Activated naive CD8-positive, alpha-beta T cell treated with anti-CD3 and anti-CD28 coated beads, Interleukin-2, amount 10 ng/mL, durations not matched to agents 7 days and 5 days (primary cell): ENCODE measurements at regions not wholly inside any gene's neighbourhood (a gene's known extent, or its start where the extent isn't known, plus 50 kb on each side); places are given as distances from the start of the nearest gene placed in this dataset.
"Not testable (repeated sequence)": the region's sequence is repeated elsewhere in the genome, so short reads cannot be mapped to it uniquely, and the experiment has no call there.

Experiments
- ATAC-seq: fragments of 150-1000 bp; cut with Tn5 transposase; one replicate; pipeline ENCODE4 v1.10.0; 2021; ENCODE audit warnings: low read depth, moderate library complexity
- POLR2A ChIA-PET: fragments of 350-600 bp; sonication (Branson Sonifier 250); formaldehyde crosslinking; loops from one replicate; lab custom pipeline; 2021; ENCODE audit warnings: antibody characterized with exemption; lab: Charles Lee
- DNase-seq: peaks from one replicate; pipeline ENCODE4 v3.0.0; 2021
- H3K27ac Mint-ChIP-seq: one replicate; pipeline ENCODE4 v1.8.0; 2022; ENCODE audit warnings: mild to moderate bottlenecking, mixed read lengths
- H3K27me3 Mint-ChIP-seq: one replicate; pipeline ENCODE4 v1.8.0; 2022; ENCODE audit warnings: mild to moderate bottlenecking, moderate library complexity, mixed read lengths
- H3K36me3 Mint-ChIP-seq: one replicate; pipeline ENCODE4 v1.8.0; 2021; ENCODE audit warnings: mild to moderate bottlenecking, mixed read lengths
- H3K4me1 Mint-ChIP-seq: one replicate; pipeline ENCODE4 v1.8.0; 2021; ENCODE audit warnings: mixed read lengths
- H3K4me3 Mint-ChIP-seq: one replicate; pipeline ENCODE4 v1.8.0; 2022; ENCODE audit warnings: mild to moderate bottlenecking, moderate library complexity, mixed read lengths
- H3K9me3 Mint-ChIP-seq: one replicate; pipeline ENCODE4 v1.8.0; 2021; ENCODE audit warnings: mixed read lengths

- no peak overlapping the region for H3K27ac Mint-ChIP-seq
- DNase-seq (no peak), ATAC-seq (no peak)
- no peaks in the 10 kb centered on the region for H3K36me3 Mint-ChIP-seq
- no peaks in the 10 kb centered on the region for H3K4me1 Mint-ChIP-seq
- H3K27me3 Mint-ChIP-seq, result peaks cover 2% of the 10 kb centered on the region
- H3K9me3 Mint-ChIP-seq, result peaks cover 1% of the 10 kb centered on the region
- POLR2A ChIA-PET, result no interaction called here
- H3K4me3 Mint-ChIP-seq, result no peak overlapping the region
Observed at GRCh38 chr6:16894301-16894700, 133.0 kb upstream of the ATXN1 start.

DNA sequence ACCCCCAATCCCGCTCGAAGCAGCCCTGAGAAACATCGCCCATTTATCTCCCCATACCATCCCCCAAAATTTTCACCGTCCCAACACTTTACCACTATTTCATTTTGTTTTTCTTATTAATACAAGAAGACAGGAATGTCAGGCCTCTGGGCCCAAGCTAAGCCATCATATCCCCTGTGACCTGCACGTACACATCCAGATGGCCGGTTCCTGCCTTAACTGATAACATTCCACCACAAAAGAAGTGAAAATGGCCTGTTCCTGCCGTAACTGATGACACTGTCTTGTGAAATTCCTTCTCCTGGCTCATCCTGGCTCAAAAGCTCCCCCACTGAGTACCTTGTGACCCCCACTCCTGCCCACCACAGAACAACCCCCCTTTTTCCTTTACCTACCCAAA, 129.8 kb upstream of the ATXN1 start:
- H3K27ac Mint-ChIP-seq, H3K4me1 Mint-ChIP-seq, ATAC-seq, H3K4me3 Mint-ChIP-seq, H3K27me3 Mint-ChIP-seq, POLR2A ChIA-PET, DNase-seq, H3K36me3 Mint-ChIP-seq, H3K9me3 Mint-ChIP-seq: not testable (repeated sequence)

DNA sequence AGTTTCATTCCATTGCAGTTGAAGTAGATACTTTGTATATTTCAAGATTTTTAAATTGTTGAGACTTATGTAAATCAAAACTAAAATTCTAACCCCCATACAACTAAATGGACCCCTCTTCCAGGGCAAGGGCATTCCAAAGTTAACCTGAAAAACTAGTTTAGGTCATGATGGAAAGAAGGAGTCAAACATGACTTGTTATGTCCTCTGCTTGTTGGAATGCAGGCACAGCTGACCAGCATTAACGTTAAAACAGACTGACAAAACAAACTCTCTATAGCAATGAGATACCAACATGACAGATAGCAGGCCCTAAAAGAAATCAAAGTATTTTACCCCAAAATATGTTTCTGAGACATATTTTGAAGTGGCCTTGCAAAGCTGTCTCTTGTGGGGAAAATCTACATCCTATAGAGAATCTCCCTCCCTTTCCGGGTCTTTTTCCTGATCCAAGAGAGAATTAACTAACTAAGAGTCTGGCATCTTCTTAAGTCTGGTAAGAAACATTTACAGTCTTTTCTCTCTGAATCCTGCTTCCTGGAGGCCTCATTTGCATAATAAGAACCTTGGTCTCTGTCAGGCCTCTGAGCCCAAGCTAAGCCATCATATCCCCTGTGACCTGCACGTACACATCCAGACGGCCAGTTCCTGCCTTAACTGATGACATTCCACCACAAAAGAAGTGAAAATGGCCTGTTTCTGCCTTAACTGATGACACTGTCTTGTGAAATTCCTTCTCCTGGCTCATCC, 124.3 kb upstream of the ATXN1 start:
- DNase-seq (no peak), ATAC-seq (no peak)
- Mint-ChIP-seq H3K27ac (no peak overlapping the region), H3K9me3 (peaks cover 4% of the 10 kb centered on the region), H3K27me3 (peaks cover 23% of the 10 kb centered on the region), H3K4me1 (no peaks in the 10 kb centered on the region), H3K4me3 (no peak overlapping the region), H3K36me3 (no peaks in the 10 kb centered on the region)
- POLR2A ChIA-PET, result no interaction called here

GRCh38 chr6:16884526-16884925, 123.3 kb upstream of the ATXN1 start:
- no peaks in the 10 kb centered on the region for H3K4me1 Mint-ChIP-seq
- POLR2A ChIA-PET, result no interaction called here
- no peak overlapping the region for H3K27ac Mint-ChIP-seq
- no peak for ATAC-seq
- H3K9me3 Mint-ChIP-seq, result peaks cover 7% of the 10 kb centered on the region
- no peaks in the 10 kb centered on the region for H3K36me3 Mint-ChIP-seq
- DNase-seq, result no peak
- no peak overlapping the region for H3K4me3 Mint-ChIP-seq
- peaks cover 27% of the 10 kb centered on the region for H3K27me3 Mint-ChIP-seq

DNA sequence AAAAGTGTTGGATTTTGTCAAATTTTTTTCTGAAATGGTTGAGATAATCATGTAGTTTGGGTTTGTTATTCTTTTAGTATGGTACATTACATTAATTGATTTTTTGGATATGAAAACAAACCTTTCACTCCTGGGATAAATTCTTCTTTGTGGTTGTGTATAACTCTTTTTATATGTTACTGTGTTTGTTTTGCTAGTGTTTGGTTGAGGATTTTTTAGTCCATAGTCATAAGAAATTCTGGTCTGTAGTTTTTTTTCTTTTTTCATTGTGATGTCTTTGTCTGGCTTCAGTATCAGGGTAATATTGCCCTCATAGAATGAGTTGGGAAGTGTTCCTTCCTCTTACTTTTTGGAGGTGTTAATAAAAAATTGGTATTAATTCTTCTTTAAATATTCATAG, 122.2 kb upstream of the ATXN1 start:
- no peaks in the 10 kb centered on the region for H3K36me3 Mint-ChIP-seq
- H3K4me3 Mint-ChIP-seq, result no peak overlapping the region
- no peak for DNase-seq
- no peaks in the 10 kb centered on the region for H3K4me1 Mint-ChIP-seq
- H3K9me3 Mint-ChIP-seq, result peaks cover 7% of the 10 kb centered on the region
- POLR2A ChIA-PET, result no interaction called here
- H3K27me3 Mint-ChIP-seq, result peaks cover 27% of the 10 kb centered on the region
- no peak for ATAC-seq
- H3K27ac Mint-ChIP-seq, result no peak overlapping the region

DNA sequence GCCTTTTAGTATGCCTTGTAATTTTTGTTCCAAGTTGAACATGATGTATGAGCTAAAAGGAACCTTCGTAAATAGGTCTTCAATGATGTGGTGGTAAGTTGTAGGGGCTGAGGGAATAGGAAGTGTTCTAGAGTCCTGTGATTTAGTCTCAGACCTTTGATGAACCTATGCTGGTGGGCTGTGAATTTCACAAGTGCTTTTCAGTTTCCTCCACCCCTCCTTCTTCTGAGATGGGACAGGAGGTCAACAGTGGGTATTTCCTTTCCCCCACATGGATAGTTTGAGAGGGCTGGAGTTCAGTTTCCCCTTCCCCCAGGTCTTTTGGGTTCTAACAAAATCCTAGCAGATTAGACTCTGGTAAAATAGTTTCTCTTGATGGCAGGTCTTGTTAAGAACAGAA, 121.0 kb upstream of the ATXN1 start:
- no peaks in the 10 kb centered on the region for H3K36me3 Mint-ChIP-seq

GRCh38 chr6:16876852-16877251, 115.6 kb upstream of the ATXN1 start:
- H3K4me3 Mint-ChIP-seq, ATAC-seq, H3K36me3 Mint-ChIP-seq, DNase-seq, H3K4me1 Mint-ChIP-seq, POLR2A ChIA-PET, H3K27ac Mint-ChIP-seq: not testable (repeated sequence)
- H3K9me3 Mint-ChIP-seq, result peaks cover 11% of the 10 kb centered on the region
- H3K27me3 Mint-ChIP-seq, result peaks cover 32% of the 10 kb centered on the region

More for the DNA sequence above, 121.0 kb upstream of the ATXN1 start:
- Mint-ChIP-seq H3K4me1 (no peaks in the 10 kb centered on the region), H3K9me3 (peaks cover 11% of the 10 kb centered on the region), H3K4me3 (no peak overlapping the region), H3K27me3 (peaks cover 27% of the 10 kb centered on the region), H3K27ac (no peak overlapping the region)
- POLR2A ChIA-PET, result no interaction called here
- DNase-seq (no peak), ATAC-seq (no peak)

GRCh38 chr6:16876201-16876600, 114.9 kb upstream of the ATXN1 start:
- peaks cover 33% of the 10 kb centered on the region for H3K27me3 Mint-ChIP-seq
- H3K9me3 Mint-ChIP-seq, result peaks cover 11% of the 10 kb centered on the region
- no peak overlapping the region for H3K4me3 Mint-ChIP-seq
- no peaks in the 10 kb centered on the region for H3K4me1 Mint-ChIP-seq
- H3K36me3 Mint-ChIP-seq, result no peaks in the 10 kb centered on the region
- ATAC-seq, result no peak
- POLR2A ChIA-PET, result no interaction called here
- no peak for DNase-seq
- H3K27ac Mint-ChIP-seq, result no peak overlapping the region

DNA sequence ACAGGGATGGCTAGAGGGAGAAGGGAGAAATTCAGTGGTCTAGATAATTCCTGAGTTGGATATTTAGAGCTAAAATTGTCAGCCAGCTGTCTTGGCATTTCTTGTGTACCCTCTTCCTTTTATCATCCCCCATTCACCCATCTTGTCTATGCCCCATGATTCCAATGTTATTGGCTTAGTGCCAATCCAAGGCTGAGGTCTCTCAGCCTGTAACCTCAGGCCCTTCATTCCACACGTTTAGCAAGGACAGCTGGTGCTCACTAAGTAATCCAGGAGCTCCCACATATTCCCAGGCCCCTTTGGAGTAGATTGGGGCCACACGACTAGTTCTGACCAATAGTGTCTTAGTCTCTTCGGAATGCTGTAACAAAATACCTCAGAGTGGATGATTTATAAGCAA, 112.4 kb upstream of the ATXN1 start:
- DNase-seq, result no peak

DNA sequence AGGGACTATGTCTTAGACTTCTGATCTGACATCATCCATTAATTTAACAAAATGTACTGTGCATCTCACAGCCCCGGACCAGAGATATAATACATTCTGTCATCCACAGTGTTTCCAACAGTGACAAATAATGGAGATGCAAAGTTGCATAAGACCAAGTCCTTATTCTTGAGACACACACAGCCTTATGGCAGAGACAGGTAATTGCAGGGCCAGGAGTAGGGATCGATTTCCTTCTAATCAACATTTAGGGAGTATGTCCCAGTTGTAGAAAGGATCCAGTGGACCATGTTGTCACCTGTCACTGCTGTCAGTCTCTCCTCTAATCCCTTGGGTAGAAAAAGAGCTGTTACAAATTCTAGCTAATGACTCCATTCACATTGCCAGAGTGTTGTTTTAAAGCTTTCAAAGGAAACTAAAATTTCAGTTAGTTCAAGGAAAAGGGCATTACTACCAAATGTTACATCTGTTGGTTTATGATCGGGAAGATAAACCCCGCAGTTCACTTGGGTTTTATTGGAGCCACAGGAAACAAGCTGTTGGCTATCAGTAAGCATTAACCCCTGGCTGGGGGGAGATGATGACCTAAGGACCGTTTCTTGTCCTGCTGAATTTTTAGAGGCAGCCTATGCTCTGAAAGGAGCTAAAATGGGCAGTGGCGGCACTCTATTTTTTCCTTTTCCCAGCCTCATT, 111.4 kb upstream of the ATXN1 start:
- POLR2A ChIA-PET, result no interaction called here
- Mint-ChIP-seq H3K27me3 (peaks cover 40% of the 10 kb centered on the region), H3K4me3 (no peak overlapping the region), H3K27ac (no peak overlapping the region), H3K36me3 (no peaks in the 10 kb centered on the region), H3K4me1 (no peaks in the 10 kb centered on the region), H3K9me3 (peaks cover 5% of the 10 kb centered on the region)
- no peak for ATAC-seq
- DNase-seq, result no peak

More for the DNA sequence above, 112.4 kb upstream of the ATXN1 start:
- no peak overlapping the region for H3K4me3 Mint-ChIP-seq
- POLR2A ChIA-PET, result no interaction called here
- H3K27ac Mint-ChIP-seq, result peak overlapping the region; percentile 17
- peaks cover 9% of the 10 kb centered on the region for H3K9me3 Mint-ChIP-seq
- H3K4me1 Mint-ChIP-seq, result no peaks in the 10 kb centered on the region
- no peaks in the 10 kb centered on the region for H3K36me3 Mint-ChIP-seq
- H3K27me3 Mint-ChIP-seq, result peaks cover 40% of the 10 kb centered on the region
- no peak for ATAC-seq

DNA sequence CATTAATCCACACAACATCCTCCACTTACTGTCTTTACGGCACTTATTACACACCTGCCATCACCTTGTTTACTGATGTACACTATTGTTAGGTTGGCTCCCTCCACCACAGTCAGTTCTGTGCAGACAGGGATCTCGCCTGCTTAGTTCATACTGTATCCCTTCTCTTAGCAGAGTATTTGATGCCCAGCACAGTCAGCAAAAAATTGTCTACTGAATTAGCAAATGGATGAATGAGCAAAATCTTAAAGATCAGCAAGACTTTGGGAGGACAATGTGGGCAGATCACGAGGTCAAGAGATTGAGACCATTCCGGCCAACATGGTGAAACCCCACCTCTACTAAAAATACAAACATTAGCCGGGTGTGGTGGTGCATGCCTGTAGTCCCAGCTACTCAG, 109.8 kb upstream of the ATXN1 start:
- Mint-ChIP-seq H3K9me3 (no peaks in the 10 kb centered on the region), H3K4me3 (no peak overlapping the region), H3K27ac (no peak overlapping the region), H3K27me3 (peaks cover 39% of the 10 kb centered on the region), H3K36me3 (no peaks in the 10 kb centered on the region), H3K4me1 (no peaks in the 10 kb centered on the region)
- POLR2A ChIA-PET, result no interaction called here
- DNase-seq (no peak), ATAC-seq (no peak)

DNA sequence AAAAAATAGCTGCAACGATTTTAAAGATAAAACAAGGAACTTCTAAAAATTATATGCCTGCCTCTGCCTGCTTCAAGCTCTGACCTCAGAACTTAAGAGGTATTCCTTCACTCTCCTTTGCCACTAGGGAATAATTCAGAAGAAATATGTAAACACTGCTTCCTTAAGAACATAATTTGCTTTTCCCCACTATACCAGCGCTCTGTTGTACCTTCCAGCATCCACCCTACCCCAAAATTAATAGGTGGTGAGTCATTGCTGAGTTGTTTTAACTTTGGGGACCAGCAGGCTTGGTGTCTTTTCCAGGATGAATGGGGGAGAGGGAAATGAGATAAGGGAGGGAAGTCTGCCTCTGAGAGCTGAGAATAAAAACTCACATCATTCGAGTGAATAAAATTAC, 107.7 kb upstream of the ATXN1 start:
- peaks cover 33% of the 10 kb centered on the region for H3K27me3 Mint-ChIP-seq

GRCh38 chr6:16857969-16858592, 96.8 kb upstream of the ATXN1 start:
- ATAC-seq (no peak), DNase-seq (no peak)
- H3K36me3 Mint-ChIP-seq, result peaks cover 1% of the 10 kb centered on the region
- peaks cover 11% of the 10 kb centered on the region for H3K27me3 Mint-ChIP-seq
- H3K4me3 Mint-ChIP-seq, result no peak overlapping the region
- H3K9me3 Mint-ChIP-seq, result peaks cover 7% of the 10 kb centered on the region
- no peak overlapping the region for H3K27ac Mint-ChIP-seq
- peaks cover 5% of the 10 kb centered on the region for H3K4me1 Mint-ChIP-seq
- POLR2A ChIA-PET, result interaction anchor here (0.6 kb wide), 1 partner anchor 675 kb away, joined by 3 read pairs; no protein-coding TSS in a partner anchor

More for the DNA sequence above, 107.7 kb upstream of the ATXN1 start:
- POLR2A ChIA-PET, result no interaction called here
- Mint-ChIP-seq H3K4me1 (no peaks in the 10 kb centered on the region), H3K4me3 (no peak overlapping the region), H3K36me3 (no peaks in the 10 kb centered on the region), H3K27ac (no peak overlapping the region), H3K9me3 (no peaks in the 10 kb centered on the region)
- no peak for ATAC-seq
- DNase-seq, result no peak

DNA sequence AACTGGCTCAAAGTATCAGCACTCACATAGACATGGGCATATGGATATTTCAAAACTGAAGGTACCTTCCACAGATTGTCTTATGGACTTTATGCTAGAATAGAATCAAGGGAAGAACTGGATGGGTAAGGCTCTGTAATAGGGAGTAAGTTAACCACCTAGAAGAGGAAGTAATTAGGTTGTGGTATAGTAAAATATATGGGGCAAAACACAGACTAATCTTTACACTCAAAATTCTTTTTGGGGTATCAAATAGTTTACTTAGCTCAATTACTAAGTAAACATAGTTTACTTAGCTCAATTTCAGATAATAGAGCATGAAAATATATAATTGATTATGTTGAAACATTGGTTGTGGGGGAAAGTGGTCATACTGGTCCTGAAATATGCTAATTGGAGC, 94.2 kb upstream of the ATXN1 start:
- H3K4me1 Mint-ChIP-seq, result peaks cover 7% of the 10 kb centered on the region
- POLR2A ChIA-PET, result no interaction called here
- H3K27ac Mint-ChIP-seq, result no peak overlapping the region
- no peak overlapping the region for H3K4me3 Mint-ChIP-seq
- H3K27me3 Mint-ChIP-seq, result peaks cover 19% of the 10 kb centered on the region
- ATAC-seq (no peak), DNase-seq (no peak)
- peaks cover 1% of the 10 kb centered on the region for H3K36me3 Mint-ChIP-seq
- H3K9me3 Mint-ChIP-seq, result peaks cover 7% of the 10 kb centered on the region
